ENCODE measurements at regions not wholly inside any gene's neighbourhood (a gene's known extent, or its start where the extent isn't known, plus 50 kb on each side); places are given as distances from the start of the nearest gene placed in this dataset.

- TF ChIP-seq POLR2A (IDR thresholded peaks at IDR 0.05; ENCODE audit: extremely low read depth, insufficient read length) (no peak), CTCF (IDR thresholded peaks at IDR 0.05; ENCODE audit: low read depth, low read length) (no peak), MAX (IDR thresholded peaks at IDR 0.05; ENCODE audit: low read depth, low read length) (0 out of 2 replicates have a peak, but pooled peaks have one; percentile 18), MYC (IDR thresholded peaks at IDR 0.05; ENCODE audit: low read depth, low read length) (no peak)
Observed at GRCh38 chr20:48308882-48309281, 518.9 kb downstream of the PREX1 start.
